NCI-H1105 (cell line): ENCODE measurements at regions not wholly inside any gene's neighbourhood (a gene's known extent, or its start where the extent isn't known, plus 50 kb on each side); places are given as distances from the start of the nearest gene placed in this dataset.
"Not testable (repeated sequence)": the region's sequence is repeated elsewhere in the genome, so short reads cannot be mapped to it uniquely, and the experiment has no call there.

Experiments
- DNase-seq: peaks from one replicate; lab custom pipeline; 2025; lab: John Stamatoyannopoulos, UW

DNA sequence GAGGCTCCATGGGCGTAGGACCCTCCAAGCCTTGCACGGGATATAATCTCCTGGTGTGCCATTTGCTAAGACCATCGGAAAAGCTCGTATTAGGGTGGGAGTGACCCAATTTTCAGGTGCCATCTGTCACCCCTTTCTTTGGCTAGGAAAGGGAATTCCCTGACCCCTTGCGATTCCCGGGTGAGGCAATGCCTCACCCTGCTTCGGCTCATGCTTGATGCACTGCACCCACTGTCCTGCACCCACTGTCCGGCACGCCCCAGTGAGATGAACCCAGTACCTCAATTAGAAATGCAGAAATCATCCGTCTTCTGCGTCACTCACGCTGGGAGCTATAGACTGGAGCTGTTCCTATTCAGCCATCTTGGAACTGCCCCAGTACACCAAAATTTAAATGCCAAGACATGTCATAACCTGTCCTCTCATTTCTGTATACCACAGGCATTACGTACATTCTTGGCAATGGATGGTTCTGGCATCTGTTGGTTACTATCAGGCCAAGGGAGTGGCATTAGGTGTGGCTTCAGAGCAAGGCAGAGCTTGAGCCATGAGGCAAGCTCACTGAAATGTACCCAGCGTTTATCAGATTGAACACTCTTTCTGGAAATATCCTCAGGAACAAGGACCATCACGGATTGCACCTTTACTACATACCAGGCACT lies 95.4 kb upstream of the GALNT18 start:
- no peak for DNase-seq

DNA sequence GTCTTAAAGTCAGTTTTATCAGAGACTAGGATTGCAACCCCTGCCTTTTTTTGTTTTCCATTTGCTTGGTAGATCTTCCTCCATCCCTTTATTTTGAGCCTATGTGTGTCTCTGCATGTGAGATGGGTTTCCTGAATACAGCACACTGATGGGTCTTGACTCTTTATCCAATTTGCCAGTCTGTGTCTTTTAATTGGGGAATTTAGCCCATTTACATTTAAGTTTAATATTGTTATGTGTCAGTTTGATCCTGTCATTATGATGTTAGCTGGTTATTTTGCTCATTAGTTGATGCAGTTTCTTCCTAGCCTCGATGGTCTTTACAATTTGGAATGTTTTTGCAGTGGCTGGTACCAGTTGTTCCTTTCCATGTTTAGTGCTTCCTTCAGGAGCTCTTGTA lies 93.3 kb upstream of the GALNT18 start:
- DNase-seq, result not testable (repeated sequence)

DNA sequence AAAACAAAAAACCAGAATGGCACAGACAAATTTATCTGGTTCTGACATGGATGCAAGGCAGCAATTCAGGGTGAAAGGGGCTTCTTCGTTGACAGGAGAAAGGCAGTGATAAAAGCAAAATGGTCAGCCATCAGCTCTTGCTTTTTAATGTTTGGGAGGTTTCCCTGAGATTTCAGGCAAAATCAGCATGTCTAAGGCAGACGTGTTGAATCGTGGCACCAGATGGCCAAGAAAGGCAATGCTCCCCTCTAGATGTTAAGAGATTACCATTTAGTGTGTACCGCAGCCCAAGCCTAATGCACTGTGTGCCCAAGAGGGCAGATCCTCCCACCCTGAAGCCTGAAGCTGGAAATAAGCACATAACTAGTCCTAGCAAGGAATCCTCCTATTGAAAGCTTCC lies 88.8 kb upstream of the GALNT18 start:
- DNase-seq, result no peak

DNA sequence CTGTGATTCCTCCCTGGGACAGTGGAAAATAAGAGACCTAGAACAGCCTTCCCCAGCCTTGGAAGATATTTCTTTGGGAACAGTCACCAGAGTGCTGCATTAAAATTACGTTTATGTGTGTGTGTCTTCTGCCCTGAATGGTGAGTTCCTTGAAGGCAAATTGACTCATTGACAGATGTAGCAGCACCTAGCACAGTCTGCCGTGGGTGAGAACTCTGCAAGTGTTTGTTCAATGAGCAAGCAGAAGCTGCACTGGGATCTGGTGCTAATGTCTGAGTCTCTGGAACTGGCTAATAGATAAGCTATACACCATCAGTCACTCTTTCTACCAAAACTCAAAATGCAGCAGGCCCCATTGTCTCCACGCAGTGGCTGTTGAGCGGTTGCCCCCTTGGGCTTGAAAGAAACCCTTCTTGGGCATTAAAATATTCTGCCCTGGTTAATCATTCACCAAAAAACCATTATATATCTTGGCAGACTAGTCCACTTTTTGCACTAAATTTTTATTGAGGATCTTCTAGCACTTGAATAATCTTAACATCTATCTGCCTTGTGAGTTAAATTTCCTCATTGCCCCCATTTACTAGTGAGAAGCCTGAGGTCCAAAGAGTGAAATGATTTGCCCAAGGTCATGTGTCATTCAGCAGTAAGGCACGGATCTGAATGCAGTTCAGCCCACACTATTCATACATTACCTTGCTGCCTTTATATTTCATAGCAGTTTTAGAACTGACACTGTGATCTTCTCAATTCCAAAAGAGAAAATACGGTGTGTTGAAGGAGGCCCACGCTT lies 87.8 kb upstream of the GALNT18 start:
- DNase-seq, result no peak

DNA sequence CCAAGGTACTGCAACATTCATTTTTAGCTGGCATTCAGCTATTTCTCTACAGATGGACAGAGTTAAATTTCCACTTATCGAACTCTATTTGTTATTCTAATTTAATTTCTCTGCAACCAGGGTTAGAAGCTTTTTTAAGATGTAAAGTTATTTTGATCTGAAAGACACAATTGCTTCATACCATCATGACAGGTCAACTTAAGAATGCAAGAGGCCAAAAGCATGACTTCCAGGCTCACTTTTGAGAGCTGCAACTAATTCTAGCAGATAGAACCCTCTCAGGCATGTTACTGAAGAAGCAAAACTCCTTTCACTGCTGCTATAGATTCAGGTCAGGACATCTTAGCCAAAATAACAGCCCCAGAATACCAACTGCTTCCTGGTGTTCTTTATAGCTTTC lies 86.5 kb upstream of the GALNT18 start:
- no peak for DNase-seq

DNA sequence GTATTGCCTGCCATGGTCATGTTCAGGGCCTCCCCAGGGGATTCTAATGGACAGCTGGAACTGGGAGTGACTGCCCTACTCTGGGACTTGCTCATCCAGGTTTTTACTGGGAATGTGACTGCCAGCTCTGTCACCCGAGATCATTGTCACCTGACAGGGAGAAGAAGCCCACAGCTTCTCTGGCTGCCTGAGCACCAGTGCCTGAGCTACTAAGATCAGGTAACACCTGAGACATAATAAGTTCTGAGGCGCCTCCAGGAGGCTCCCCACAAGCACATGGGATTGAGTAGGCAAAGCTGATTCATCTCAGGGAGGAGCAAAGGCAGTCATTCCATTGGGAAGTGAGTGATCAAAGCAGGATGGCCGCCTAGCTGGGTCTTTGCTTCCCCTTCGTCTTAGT lies 84.2 kb upstream of the GALNT18 start:
- DNase-seq, result no peak

DNA sequence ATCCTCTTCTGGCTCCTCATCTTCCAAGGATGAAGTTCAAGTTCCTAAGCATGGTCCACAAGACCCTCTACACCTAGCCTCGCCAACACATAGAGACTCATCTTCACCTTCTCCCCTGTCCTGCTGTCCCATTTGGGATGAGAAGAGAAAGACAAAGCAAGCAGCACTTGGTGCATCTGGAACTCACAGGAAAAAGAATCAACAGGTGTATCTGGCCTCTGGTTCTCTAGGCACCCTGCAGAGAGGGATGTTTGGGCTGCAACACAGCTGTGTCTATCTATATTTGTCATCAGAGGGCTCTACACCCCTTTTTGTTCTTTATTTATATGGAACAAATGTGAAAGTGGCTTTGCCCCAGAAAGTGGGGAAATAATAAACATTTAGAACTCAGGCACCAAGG lies 82.1 kb upstream of the GALNT18 start:
- DNase-seq, result no peak

DNA sequence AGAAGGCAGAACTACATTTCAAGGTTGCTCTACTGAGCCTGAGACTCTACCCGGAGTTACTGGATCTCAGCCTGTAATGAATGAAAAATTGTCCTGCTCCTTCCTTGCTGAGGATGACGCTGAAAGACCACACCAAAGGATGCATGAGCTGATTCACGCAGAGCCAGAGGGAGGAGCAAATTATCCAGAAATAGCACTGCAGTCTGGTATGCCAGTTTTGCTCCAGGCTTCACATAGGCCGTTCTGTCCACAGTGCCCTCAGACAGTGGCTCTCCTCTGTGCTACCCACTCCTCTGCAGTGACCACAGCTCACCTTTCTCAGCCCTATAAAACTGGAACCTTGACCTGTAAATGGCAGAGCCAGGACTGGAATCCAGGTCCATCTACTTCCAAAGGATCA lies 79.3 kb upstream of the GALNT18 start:
- no peak for DNase-seq

DNA sequence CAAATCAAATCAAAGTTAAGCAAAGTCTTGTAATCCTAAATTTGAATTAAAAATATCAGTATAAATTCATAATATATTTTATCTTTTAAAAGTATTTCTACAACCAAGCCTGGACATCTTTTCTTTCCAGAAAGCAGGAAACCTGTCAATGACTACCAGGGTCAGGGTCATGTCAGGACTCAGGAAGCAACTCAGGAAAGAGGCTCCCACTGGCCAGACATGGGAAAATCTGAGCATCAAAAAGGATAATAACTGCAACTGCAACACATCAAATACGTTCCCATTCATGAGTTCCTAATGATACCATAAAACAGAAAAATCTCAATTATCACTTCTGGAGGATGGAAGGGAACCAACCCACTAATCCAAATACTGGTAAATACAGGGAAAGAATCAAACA lies 76.0 kb upstream of the GALNT18 start:
- DNase-seq, result no peak

DNA sequence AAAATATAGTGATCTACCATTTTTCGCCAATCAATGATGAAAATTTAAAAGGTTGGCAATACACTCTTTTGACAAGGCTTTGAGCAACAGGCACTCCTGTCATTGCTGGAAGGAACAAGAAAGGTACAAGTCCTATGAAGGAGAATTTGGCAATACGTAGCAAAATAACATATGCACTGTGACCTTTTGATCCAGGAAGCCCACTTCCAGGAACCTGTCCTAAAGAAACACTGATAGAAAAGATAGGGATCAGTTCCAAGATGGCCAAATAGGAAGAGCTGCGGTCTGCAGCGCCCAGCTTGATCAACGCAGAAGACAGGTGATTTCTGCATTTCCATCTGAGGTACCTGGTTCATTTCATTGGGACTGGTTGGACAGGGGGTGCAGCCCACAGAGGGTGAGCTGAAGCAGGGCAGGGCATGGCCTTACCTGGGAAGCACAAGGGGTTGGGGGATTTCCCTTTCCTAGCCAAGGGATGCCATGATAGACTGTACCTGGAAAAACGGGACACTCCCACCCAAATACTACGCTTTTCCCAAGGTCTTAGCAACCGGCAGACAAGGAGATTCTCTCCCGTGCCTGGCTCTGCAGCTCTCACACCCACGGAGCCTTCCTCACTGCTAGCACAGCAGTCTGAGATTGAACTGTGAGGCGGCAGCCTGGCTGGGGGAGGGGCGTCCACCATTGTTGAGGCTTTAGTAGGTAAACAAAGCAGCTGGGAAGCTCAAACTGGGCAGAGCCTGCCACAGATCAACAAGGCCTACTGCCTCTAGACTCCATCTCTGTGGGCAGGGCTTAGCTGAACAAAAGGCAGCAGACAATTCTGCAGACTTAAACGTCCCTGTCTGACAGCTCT lies 69.7 kb upstream of the GALNT18 start:
- no peak for DNase-seq

DNA sequence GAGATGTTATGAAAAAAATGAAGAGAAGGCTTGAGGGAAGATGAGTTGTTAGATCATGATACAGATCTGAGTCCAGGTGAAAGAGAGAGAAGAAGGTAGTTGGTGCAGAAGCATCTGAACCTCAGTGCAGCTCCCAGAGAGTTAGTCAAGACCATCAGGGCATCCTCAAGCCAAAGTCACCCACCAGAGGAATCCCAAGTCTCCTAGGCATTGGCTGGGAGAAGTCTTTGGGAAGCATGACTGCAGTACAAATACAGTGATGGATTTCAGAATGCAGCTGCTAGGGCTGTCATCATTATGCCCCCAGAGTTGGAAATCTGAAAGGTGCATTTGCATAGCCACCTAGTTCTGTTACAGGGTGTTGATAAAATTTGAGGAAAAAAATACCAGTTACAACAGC lies 59.7 kb upstream of the GALNT18 start:
- DNase-seq, result no peak

DNA sequence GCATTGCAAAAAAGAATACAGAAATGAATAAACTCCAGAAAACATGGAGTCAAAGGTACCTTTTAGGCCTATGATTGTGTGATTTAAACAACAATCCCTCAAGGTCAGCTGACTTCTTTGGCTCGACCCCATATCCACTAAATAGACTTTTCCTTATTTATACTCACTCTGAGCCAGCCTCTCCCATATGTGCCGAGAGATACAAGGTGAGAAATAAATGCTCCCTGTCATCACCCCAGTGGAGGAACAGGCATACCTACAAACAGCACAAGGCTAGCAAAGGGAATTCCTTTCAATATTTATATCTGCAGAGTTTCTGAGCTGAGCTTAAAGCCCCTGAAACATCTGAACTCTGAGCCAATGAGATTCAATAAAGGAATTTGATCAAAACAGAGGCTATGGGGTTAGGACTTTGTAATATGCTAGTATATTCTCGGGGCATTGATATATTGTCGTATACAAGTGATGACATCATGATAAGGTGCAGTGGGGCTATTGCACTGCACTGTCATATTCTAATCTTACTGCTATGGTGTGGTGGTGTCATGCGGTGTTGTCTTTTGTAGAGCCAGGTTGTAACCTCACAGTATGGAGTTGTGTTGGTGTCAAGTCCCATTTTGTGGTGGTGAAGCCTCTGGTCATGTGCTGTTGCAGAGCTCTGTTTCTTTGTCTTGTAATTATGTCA lies 56.0 kb upstream of the GALNT18 start:
- no peak for DNase-seq

DNA sequence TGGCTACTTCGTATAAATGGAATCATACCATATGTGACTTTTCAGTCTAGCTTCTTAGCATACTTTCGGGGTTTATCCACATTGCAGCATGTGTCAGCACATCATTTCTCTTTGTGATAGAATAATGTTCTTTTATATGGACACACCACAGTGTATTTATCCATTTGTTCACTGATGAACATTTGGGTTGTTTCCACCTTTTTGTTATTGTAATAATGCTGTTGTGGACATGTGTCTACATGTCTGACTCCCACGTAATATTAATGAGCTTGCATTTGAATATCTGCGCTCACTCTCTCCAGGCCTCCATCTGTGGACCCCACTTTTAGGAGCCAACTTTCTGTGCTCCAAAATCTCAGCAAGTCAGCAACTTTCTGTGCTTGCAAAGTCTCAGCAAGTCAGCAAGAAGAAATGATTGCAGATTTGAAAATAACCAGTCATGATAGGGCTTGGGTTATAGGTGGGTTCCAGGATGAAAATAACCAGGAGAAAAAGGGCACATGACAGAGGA lies 53.9 kb upstream of the GALNT18 start:
- no peak for DNase-seq

DNA sequence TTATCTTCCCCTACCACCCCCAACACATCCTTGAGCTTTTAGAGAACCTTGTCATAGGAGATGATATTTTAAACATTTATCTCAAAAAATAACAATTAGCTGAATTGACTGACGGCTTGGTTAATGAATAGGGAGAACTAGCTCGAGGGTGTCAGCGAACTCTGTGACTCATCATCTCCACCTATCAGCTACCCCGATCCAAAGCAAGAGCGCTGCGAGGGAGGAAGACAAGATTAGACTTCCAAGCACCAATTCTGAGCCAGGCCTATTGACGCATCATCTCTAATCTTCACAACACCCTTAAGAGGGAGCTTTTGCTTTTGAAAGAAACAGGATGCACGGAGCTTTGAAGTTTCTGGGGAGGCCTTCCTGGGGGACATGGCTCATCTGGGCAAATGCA lies 51.0 kb upstream of the GALNT18 start:
- DNase-seq, result no peak

DNA sequence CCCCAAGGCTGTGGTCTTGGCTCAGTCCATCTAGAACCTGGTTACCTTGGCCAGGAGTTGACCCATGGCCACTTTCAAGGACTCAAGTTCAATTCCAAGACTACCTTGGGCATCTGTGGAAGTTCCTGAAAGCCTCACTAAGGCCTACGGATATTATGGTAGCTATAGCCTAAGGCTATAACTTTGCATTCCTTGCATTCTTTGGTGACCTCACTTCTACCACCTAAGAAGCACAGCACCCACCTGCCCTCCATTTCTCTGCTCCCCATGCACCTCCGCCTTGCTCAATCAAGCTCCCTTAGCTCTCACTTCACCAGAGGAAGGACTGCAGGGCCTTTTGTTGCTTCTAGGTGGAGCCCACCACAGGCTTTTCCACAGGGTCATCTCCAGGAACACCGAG lies 50.3 kb upstream of the GALNT18 start:
- no peak for DNase-seq
